NCI-H2171 treated with DMSO at 0.1 percent for 48 hours (cell line): ENCODE measurements at regions not wholly inside any gene's neighbourhood (a gene's known extent, or its start where the extent isn't known, plus 50 kb on each side); places are given as distances from the start of the nearest gene placed in this dataset.
A peak's percentile ranks its signal among the peaks of the same experiment; 100 is the strongest.

Experiments
- DNase-seq: peaks from one replicate; lab custom pipeline; 2025; lab: John Stamatoyannopoulos, UW

- peak; percentile 45 for DNase-seq
Measured at GRCh38 chrX:110432091-110432905, 73.7 kb downstream of the RTL9 start.

GRCh38 chrX:110432906-110433215 lies 74.2 kb downstream of the RTL9 start:
- DNase-seq = no peak

- no peak for DNase-seq
Measured at GRCh38 chrX:110435196-110435595, 76.5 kb downstream of the RTL9 start.

GRCh38 chrX:110436523-110436922 lies 77.9 kb downstream of the RTL9 start:
- DNase-seq = no peak

GRCh38 chrX:110437686-110438085 lies 79.0 kb downstream of the RTL9 start:
- no peak for DNase-seq

- DNase-seq = no peak
Measured at GRCh38 chrX:110440016-110440805, 81.6 kb downstream of the RTL9 start.

- DNase-seq = no peak
Measured at GRCh38 chrX:110442635-110443034, 84.0 kb downstream of the RTL9 start.

- no peak for DNase-seq
Measured at GRCh38 chrX:110444996-110445395, 86.3 kb downstream of the RTL9 start.

- no peak for DNase-seq
Measured at GRCh38 chrX:110448459-110448858, 89.8 kb downstream of the RTL9 start.

- DNase-seq = no peak
Measured at GRCh38 chrX:110449312-110449711, 90.7 kb downstream of the RTL9 start.

GRCh38 chrX:110450050-110450449 lies 91.4 kb downstream of the RTL9 start:
- peak; percentile 60 for DNase-seq

GRCh38 chrX:110454336-110454735 lies 95.7 kb downstream of the RTL9 start:
- no peak for DNase-seq

GRCh38 chrX:110462957-110463356 lies 104.3 kb downstream of the RTL9 start:
- peak; percentile 0 for DNase-seq

- no peak for DNase-seq
Measured at GRCh38 chrX:110466790-110467189, 108.1 kb downstream of the RTL9 start.

- DNase-seq = no peak
Measured at GRCh38 chrX:110472265-110472664, 113.6 kb downstream of the RTL9 start.

- no peak for DNase-seq
Measured at GRCh38 chrX:110477593-110478228, 119.1 kb downstream of the RTL9 start.

- DNase-seq = peak; percentile 21
Measured at GRCh38 chrX:110491846-110492620, 133.4 kb downstream of the RTL9 start.

GRCh38 chrX:110504947-110505346 lies 146.3 kb downstream of the RTL9 start:
- DNase-seq = no peak

- no peak for DNase-seq
Measured at GRCh38 chrX:110509755-110510532, 151.3 kb downstream of the RTL9 start.

GRCh38 chrX:110511238-110511637 lies 152.6 kb downstream of the RTL9 start:
- DNase-seq = no peak

- DNase-seq = no peak
Measured at GRCh38 chrX:110512341-110512740, 153.7 kb downstream of the RTL9 start.
